NCI-H2107 treated with DMSO at 0.1 percent for 48 hours (cell line): ENCODE measurements at regions not wholly inside any gene's neighbourhood (a gene's known extent, or its start where the extent isn't known, plus 50 kb on each side); places are given as distances from the start of the nearest gene placed in this dataset.
"Not testable (repeated sequence)": the region's sequence is repeated elsewhere in the genome, so short reads cannot be mapped to it uniquely, and the experiment has no call there.

Experiments used
- DNase-seq: peaks from one replicate; lab custom pipeline; 2025; ENCODE audit not compliant: unreplicated experiment; lab: John Stamatoyannopoulos, UW

- DNase-seq: no peak
Measured at GRCh38 chr4:82248903-82249632, 124.7 kb downstream of the HNRNPD start.

DNA sequence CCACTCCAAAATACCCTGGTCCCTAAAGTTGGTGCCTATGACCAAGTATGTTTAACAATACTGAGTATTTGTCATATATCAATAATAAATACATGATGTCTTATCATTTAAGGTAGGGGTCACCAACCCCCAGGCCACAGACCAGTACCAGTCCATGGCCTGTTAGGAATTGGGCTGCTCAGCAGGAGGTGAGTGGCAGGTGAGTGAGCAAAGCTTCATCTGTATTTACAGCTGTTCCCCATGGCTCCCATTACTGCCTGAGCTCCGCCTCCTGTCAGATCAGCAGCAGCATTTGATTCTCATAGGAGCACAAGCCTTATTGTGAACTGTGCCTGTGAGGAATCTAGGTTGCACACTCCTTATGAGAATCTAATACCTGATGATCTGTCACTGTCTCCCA lies 126.2 kb downstream of the HNRNPD start:
- DNase-seq: no peak

DNA sequence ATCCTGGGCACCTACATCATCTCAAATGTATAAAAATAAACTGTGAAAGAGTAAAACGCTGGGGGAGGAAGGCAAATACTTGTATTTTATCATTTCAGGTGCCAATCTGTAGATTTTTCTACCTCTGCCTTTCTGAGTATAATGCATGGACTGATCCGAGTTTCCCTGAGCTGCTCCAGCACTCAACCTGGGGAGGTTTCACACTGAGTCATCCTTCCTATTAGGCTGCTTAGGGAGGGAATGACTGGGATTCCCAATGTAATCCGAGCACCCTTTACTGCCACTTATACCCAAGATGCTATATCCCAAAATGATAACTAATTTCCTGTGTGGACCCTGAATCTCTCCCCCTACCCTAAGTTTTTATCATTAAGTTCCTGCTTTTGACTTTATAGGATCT lies 126.6 kb downstream of the HNRNPD start:
- DNase-seq: no peak

DNA sequence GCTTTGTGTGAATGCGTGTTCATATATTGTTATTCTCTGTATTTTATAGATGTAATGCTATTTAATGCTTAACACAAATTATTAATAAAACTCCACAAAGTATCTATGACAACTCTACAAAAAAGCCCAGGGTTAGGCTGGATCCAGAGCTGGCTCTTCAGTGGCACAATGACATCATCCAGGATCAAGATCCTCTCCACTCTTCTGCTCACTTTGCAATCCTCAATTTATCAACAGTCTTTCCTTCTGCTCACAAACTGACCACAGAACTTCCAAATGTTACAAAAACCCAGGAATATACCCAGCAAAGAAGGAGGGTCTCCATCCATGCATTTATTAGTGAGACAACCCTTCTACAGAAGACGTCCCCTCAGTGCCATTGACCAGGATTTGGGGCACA lies 132.3 kb downstream of the HNRNPD start:
- DNase-seq: no peak

- no peak for DNase-seq
Measured at GRCh38 chr4:82240410-82240809, 133.4 kb downstream of the HNRNPD start.

GRCh38 chr4:82237142-82237541 lies 136.6 kb downstream of the HNRNPD start:
- not testable (repeated sequence) for DNase-seq

GRCh38 chr4:82235346-82235745 lies 138.4 kb downstream of the HNRNPD start:
- no peak for DNase-seq

DNA sequence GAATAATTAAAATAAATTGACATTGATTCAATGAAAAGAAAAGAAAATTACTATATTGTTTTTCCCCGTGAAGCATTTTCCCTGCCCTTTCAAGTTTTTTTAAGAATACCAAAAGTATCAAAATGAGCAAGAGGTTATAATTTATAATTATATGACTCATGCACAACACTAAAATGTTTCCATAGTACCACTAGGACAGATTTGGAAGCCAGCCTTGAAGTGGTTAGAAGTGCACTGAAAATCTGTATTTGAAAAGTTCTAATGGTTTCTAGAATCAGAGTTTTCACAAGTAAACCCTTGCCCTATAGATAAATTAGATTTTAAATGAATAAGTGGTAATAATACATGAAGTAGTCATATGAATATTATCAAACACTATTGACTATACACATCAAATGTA lies 140.9 kb downstream of the HNRNPD start:
- no peak for DNase-seq

GRCh38 chr4:82231806-82232205 lies 142.0 kb downstream of the HNRNPD start:
- DNase-seq: no peak

DNA sequence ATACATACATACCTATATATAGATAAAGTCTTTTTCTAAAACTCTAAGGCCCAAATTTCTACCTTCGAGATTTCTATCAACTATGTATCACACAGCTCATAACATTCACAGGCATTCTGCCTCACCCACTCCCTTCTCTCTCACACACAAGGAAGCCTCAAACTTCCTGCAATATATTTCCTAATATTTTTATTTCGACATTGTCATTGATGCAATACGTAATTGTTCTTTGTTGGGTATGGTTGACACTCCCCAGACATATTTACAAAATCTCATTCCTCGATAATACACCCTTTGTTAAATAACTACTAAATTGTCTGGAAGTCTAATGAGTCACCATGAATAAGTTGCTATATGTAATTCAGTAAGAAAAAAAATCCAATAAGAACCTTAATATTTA lies 143.5 kb downstream of the HNRNPD start:
- DNase-seq: no peak

- no peak for DNase-seq
Measured at GRCh38 chr4:82225030-82225429, 148.8 kb downstream of the HNRNPD start.

GRCh38 chr4:82223715-82224114 lies 150.1 kb downstream of the HNRNPD start:
- DNase-seq: no peak

DNA sequence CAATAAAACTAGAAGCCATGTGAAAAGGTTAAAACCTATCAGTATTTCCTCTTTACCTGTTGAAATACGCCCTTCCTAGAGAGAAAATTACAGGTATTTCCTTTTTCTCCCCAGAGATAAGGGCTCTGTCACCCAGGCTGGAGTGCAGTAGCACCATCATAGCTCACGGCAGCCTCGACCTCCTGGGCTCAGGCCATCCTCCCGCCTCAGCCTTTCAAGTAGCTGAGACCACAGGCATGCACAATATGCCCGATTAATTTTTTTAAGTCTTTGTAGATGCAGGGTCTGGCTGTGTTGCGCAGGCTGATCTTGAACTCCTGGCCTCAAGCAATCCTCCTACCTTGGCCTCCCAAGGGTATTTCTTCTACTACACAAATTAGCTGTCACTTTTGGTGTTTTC lies 154.4 kb downstream of the HNRNPD start:
- DNase-seq: no peak

DNA sequence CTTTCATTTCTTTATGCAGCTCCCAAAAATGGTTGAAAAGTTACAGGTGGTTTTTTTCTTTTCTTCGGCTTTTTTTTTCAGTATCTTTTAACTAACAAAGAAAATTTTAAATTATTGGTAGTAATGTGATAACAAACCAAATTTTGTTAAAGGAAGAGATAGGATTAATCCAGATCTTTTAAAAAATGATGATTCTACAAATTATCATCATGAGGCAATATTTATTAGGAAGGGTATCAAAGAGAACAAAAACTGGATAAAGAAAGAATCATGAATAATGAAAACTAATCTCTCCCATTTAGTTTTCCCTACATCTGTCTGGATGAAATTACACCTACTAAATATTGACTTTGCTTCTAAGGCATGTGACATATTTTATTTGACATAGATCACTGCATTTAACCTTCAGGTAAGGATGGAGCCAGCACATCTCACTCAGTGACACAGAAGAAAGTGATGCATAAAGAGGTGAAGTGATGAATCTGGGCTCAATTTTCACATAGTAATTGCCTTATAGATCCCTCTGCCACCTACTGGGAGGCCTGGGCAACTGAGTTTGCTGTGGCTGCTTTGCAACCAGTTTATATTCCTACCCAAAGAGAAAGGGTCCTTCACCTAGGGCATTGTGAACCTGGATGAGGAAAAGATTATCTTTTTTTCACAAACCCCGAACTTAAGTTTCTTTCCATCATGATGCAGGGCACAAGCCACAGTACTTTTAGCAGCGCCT lies 155.6 kb downstream of the HNRNPD start:
- DNase-seq: no peak

GRCh38 chr4:82216219-82216618 lies 157.6 kb downstream of the HNRNPD start:
- no peak for DNase-seq

DNA sequence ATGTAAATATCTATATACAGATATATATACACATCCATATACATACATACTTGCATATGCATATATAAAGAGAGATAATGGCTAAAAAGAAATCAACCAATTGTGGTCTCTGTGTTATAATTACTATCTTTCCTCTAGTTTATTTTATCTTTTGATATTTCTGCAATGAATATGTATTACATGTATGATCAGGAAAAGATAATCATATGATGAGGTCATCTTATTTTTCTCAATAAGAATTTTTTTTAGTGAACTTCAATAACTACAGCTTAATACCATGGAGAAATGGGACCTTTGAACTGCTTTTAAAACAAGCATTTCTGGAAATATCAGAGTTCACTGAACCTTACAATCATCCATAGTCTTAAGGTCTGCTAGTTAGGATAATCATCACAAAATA lies 158.0 kb downstream of the HNRNPD start:
- no peak for DNase-seq

GRCh38 chr4:82215039-82215438 lies 158.8 kb downstream of the HNRNPD start:
- no peak for DNase-seq

DNA sequence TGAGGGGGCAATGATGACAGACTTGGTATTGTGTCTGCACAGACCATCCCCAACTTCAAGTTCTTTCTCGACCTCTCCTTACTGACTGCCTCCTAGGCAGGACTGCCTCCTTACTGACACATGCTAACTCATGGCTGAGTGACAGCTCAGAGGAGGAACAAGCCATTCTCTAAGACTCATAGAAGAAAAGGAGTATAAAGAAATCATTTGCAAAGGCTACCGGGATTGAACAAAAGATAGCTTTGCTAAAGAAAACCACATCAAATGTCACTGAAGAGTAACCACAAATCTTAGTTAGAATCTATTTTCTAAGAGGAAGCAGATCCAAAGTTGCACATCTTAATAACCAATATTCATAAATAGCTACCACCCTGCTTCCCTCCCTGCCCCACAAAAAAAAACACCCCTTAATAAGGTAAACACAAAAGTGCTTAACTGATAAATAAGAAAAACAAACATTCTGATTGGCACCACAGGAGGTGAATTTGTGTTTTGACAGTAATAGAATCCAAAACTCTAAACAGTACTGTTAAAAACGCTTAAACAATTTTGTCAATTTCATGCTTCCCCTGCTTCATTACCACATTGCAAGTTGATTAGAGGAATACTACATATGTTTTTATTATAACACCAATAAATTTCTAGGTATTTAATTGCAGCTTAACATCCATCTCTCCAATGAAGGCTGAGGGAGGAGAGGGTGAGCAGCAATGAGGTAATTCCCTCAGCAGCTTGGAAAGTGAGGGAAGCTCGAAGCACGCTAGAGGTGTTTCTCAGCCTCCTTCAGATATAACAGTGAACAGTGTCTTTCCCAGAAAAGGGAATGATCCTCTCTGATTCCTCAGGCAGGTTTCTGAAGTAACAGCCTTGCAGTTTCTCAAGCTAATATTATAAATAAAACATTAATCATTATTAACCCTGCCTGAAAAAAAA lies 160.0 kb downstream of the HNRNPD start:
- no peak for DNase-seq

- DNase-seq: peak; percentile 23
Measured at GRCh38 chr4:82201805-82202641, 171.8 kb downstream of the HNRNPD start.

- peak; percentile 35 for DNase-seq
Measured at GRCh38 chr4:82201303-82201702, 172.5 kb downstream of the HNRNPD start.

- DNase-seq: no peak
Measured at GRCh38 chr4:82200046-82200445, 173.7 kb downstream of the HNRNPD start.
